NCI-H128 (cell line): ENCODE measurements at regions not wholly inside any gene's neighbourhood (a gene's known extent, or its start where the extent isn't known, plus 50 kb on each side); places are given as distances from the start of the nearest gene placed in this dataset.

Experiments used
- DNase-seq: peaks from one replicate; lab custom pipeline; 2025; ENCODE audit not compliant: unreplicated experiment; lab: John Stamatoyannopoulos, UW

GRCh38 chr18:78724214-78724914, 255.3 kb upstream of the SALL3 start:
- DNase-seq, result no peak

GRCh38 chr18:78725426-78725825, 254.2 kb upstream of the SALL3 start:
- no peak for DNase-seq

DNA sequence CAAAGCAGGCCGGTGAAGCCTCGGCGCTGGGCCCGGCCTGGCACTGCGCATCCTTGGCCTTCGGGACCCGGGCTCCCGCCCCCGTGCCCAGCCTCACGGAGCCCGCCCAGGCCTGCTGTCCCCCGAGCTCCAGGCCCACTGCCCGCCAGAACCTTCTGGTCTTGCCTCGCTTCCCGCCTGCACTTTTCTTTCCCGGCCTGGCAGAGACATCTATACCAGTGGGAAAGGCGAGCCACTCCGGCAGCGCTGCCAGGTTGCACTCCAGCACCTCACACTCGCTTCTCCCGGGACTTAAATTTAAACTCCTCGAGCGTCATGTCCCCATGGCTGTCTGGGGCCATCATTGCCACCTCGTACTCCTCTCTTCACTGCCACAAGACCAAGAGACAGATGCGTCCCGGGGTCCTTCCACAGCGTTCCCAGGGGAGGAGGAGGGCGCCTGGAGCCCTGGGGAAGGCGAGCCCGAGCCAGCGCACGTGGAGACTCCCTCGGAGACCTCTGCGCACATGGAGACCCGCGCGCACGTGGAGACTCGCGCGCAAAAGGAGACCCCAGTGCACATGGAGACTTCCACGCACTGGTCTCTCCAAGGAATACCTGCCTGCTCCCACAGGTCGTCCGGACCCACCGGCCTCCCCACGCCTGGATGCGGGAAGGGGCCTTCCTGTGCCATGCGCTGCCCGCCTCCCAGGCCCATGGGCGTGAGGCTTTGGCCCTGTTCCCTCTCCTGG, 253.1 kb upstream of the SALL3 start:
- no peak for DNase-seq

- no peak for DNase-seq
Observed at GRCh38 chr18:78727057-78727739, 252.4 kb upstream of the SALL3 start.

DNA sequence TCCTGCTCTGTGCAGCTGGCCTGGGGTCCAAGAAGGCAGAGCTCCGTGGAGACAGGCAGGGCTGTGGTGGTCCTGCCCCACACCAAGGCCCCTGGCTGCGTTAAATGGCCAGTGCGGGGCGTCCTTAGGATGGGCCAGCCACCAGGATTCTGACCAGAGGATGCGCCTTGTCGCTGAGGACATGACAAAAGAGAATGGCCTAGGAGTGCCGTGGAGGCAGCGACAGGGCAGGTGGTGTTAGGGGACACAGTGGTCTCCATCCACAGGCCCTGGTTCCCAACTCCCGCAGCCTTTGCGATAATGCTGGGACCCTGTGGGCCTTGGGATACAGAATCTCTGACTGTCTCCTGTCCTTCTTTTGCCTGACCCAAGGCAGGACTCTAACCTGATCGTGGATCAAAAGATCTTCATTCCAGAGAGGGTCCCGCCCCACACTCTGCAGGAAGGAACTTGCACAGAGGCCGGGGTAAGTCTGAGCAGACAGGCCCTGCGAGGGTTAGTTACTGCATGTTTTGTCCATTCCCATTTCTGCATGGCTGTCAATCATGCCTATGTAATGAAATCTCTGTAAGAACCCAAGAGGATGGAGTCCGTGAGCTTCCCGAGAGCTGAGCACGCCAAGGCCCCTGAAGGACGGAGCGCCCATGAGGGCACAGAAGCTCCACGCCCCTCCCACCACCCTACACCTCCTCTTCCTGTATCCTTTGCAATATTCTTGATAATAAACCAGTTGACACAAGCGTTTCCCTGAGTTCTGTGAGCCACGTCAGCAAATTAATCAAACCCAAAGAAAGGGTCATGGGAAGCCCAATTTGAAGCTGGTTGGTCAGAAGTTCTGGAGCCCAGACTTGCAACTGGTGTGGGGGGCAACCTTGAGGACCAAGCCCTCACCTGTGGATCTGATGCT, 251.5 kb upstream of the SALL3 start:
- no peak for DNase-seq

DNA sequence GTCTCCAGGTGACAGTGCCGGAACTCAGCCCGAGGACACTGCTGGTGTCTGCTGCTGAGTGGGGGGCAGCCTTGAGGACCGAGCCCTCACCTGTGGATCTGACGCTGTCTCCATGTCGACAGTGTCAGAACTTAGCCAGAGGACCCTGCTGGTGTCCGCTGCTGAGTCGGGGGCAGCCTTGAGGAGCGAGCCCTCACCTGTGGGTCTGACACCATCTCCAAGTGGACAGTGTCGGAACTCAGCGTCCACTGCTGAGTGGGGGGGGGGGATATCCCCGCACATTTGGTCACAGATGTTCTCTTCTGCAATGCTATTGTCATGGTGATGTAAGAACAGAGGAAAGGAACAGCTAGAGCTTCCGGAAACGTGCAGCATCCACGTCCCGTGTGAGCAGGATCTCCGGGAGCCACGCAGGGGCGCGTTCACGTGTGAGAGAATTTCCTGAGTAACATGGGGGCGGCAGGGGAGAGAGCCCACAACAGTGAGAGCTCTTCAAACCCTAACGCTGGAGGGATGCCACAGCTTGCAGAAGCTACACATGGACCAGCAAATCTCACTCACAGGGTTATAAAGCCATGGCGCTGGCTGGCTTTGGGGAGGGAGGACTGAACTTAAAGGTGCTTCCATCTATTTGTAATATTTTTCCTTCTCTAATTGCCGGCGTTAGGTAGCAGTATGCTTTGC, 250.7 kb upstream of the SALL3 start:
- DNase-seq, result no peak

DNA sequence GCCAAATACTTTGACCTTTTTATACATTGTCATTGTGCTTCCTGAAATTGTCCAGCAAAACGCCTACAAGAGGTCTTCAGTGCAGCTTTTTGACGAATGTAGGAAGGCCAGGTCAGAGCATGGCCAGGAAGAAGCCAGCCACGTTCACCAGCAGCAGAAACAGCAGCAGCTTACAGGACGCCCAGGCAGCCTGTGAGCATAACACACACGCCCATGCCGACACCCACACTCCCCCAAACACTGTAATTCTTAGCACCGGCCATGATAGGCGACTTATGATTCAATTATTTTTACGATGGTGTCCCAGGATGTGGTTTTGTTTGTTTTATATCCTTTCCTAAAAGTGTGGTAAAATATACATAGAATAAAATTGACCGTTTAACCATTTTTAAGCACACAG, 249.1 kb upstream of the SALL3 start:
- no peak for DNase-seq

DNA sequence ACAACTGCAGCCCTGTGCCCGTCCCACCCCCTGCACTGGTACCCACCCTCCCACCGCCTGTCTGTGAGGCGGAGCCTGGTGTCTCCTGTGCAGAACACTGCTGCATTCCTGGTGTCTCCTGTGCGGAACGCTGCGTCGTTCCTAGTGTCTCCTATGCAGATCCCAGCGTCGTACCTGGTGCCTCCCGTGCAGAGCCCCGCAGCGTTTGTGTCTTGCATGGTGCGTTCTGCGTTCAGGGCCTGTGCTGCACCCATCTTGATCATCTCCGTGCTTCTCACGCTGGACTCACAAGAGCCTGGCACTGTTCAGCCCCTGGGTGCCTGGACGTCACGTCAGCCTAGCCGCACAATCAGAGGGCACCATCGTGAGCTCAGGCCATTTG, 248.6 kb upstream of the SALL3 start:
- no peak for DNase-seq

DNA sequence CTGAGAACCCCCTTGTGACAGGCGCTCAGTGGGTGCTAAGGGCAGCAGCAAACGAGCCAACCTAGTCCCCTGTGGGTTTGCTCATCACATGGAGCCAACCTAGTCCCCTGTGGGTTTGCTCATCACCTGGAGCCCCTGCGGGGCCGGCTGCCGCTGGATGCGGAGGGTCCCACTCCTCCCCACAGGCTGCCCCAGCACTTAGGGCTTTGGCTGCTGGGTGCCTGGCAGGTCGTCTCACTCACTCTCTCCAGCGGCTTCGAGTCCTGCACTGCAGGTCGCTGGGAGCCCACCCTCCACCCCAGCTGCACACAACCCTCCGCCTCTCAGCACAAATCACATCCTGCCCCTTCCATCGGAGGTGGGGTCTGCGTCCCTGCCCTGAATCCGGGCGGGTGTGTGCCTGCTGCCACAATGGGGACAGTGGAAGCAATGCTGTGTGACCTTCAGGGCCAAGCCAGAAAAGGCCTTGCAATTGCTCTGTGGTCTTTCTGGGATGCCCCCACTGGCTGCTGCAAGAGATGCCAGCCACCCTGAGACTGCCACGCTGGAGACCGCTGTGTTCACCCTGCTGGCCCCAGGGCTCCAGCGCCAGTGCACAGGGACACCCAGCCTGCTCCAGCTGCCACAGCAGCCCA, 248.1 kb upstream of the SALL3 start:
- DNase-seq, result no peak

DNA sequence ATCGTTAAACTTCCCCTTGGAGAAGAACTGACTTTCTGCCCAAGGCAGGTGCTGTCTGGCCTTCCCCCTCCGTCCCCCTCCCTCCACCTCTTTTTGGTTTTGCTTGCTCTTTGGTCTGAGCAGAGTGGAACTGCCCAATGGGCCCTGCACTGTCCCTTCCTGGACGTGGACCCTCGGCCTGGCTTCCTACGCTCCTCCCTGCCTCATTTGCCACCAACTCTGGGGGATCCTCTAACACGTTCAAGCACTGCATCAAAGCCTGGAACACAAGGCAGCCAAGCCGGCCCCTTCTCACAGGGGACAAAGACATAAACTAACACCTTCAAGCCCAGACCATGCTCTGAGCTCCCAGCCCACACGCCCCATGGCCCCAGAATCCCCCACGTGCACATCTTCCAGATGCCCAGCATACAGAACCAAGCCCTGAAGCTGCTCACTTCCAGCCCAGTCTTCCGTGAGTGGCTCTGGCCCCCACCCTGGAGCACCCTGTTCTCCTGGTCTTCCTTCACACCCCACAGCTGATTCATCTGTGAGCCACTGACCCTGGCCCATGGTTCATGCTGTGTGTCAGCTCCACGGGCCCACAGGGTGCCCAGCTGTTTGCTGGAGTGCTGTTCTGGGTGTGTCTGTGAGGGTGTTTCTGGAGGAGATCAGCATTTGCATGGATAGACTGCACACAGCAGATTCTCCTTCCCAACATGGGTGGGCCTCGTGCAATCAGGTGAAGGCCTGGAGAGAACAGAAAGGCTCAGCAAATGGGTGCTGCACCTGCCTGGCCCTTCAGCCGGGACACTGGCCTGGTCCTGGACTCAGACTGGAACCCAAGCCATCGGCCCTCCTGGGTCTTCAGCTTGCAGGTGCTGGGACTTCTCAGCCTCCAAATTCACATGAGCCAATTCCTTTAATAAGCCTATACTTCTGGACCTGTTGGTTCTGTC, 247.1 kb upstream of the SALL3 start:
- DNase-seq, result no peak

DNA sequence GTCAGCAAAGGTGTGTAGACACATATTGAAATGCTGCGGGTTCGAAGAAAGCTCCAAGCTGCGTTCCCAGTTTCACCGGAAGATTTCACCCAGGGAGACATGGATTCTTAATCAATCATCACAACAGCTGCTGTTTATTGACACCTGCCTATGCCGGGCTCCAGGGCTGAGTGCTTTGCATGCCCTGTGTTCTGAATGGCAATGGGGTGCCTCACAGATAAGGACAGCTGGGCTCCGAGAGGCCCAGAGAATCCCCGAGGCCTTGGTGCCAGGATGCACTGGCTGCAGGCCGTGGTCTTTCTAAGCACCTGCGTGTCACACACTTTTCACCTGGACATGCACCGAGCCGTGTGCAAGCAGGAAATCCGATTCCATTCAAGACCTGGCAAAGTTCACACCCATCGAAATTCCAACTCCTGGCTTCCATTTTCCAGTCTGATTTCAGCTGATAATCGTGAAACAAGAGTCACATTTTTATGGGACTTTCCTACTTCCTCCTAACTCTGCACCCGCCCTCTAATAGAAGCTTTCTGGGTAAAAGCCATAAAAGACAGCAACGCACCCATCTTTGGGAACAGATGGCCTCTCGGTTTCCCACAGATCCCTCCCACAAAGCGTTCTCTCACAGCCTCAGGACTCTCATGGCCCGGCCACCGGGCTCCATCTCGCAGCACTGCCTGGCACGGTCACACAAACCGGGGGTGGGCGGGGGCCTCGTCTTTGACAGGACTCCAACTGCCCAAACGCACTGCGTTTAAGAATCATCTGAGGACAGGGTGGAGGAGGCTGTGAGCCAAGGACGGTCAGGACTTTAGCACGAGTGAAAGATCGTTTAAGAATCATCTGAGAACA, 245.6 kb upstream of the SALL3 start:
- DNase-seq, result no peak

DNA sequence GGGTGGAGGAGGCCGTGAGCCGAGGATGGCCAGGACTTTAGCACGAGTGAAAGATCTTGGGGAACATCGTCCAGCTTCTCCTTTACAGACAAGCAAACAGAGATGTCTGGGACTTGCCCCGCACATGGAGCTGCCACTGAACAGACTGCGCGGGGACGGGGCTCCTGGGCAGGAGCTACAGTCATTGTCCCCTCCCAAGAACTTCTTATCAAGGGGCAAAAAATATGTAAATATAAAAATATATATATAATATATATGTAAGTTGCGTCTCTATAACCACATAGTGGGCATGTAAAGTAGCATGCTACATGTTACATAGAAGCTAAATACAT, 245.0 kb upstream of the SALL3 start:
- DNase-seq, result no peak

DNA sequence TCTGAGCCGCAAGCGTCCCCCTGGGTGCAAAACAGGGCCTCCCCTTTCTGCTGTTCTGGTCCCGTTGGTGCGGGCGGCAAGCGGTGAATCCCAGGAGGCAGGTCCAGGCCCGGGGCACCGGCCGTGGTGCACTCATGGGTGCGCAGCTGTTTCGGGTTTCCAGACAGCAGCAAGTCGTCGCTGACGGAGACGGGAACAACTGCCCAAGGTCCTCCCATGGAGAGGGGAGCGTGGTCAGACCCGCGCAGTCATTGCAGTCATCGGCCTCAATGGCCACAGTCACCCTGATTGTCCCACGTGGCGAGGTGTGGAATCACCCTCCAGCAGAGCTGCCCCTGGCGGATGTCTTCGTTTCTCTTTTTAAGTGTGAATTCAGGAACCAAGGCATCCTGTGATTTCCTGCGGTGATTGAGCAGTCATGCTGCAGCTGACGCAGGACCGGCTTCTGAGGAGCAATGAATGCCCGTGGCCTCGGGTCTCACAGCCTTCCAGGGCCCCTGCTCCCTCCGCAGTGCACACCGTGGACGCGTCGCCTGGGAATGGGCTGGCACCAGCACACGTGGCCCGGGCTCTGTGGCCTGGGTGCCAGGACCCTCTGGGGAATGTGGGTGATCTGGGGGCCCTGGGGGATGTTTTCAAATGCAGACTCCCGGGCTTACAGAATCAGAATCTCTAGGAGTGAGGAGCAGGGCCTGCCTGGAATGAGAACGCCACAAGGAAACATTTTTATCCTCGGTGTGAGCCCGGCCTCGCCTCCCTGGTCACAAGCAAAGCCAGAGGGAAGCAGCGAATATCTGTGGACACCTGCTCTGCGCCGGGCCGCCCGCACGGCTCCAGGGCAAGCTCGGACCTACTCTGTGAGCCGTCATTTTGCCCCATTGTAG, 244.2 kb upstream of the SALL3 start:
- DNase-seq, result no peak

DNA sequence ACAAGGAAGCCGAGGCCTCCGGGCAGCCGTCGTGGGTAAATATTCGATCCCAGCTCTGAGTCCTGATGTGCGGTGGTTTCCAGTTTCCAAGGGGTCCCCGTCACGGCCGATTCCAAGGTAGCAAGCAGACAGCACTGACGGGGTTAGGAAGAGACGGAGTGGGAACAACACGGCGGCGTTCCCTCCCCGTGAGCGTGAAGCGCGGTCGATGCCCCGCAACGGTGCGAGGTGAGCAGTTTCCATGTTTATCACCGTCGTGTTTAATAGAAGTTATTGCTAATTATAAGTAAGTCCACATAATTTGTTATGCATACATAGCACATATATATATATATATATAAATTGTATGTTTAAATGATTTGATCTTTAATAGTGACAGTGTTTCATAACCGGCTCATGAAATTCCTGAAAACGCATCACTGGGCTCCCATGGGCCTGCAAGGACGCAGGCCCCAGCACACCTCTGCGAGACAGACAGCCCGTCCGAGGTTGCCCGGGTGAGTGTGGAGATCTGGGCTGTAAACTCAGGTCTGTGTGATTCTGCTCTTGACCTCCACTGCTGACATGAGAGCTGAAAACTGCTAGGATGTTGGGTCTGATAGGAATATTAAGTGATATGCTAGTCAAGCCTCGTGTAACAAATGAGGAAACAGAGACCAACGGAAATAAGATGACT, 243.5 kb upstream of the SALL3 start:
- DNase-seq, result no peak

DNA sequence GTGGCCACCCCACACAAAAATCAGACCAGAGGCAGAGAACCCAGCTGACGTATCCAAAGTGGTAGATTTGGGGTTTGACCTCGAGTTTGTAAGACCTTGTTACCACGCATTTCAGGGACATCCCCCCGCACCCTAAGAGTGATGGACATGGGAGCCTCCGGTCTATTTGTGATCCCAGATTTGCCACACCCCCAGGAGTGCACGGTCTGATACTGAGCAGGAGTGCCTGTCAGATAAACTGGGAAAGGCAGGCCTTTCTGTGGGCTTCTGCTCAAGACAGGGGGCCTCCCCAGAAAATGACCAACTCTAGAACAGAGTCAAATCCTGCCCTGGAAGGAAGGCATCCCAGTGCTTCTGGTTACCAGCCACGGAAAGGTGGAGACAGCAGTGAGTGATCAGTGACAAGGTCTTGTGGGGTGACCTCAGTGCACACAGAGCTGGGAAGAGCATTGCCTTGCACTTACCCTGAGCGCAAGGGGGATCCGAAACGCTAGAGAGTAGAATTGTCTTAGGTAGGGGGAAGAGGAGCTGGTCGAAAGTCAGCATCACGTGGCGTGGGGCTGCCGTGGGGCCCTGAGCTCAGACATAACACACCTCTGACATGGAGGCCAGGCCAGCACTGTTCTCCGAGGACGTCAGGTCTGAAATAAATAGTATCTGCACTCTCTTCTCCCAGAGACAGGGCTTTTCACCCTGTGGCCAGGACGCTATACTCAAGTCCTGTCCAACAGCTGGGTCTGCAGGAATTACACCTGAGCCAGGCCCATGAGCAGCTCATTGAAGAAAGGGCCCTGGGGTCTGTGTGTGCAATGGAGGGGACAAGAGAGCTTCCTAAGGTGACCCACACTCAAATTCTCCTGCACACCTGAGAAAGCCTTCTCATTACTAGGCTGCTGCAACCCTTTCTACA, 242.4 kb upstream of the SALL3 start:
- DNase-seq, result no peak
